HepG2 (cell line): ENCODE measurements at regions not wholly inside any gene's neighbourhood (a gene's known extent, or its start where the extent isn't known, plus 50 kb on each side); places are given as distances from the start of the nearest gene placed in this dataset.

Experiments
- ATAC-seq: fragments of 200-7000 bp; cut with Tn5 transposase; 3 replicates; pipeline ENCODE4 v1.9.1; 2020; ENCODE audit warnings: mild to moderate bottlenecking, moderate library complexity
- BruUV-seq: library from RNA; stranded (reverse); fragments of 400-500 nt; replicated peaks from 2 replicates; lab custom pipeline; 2021; lab: Mats Ljungman, UMichigan
- CTCF ChIA-PET: fragments of 300-600 bp; formaldehyde crosslinking; extraction: SDS; loops from one replicate; lab custom pipeline; 2021; ENCODE audit warnings: low total read pairs, inconsistent platforms, low intra/inter-chr PET ratio; lab: Yijun Ruan, JAX
- POLR2A ChIA-PET: fragments of 350-600 bp; sonication (Branson Sonifier 250); formaldehyde crosslinking; loops from one replicate; lab custom pipeline; 2020; ENCODE audit warnings: antibody characterized with exemption, inconsistent platforms; lab: Yijun Ruan, JAX
- DNase-seq: peaks from one replicate; pipeline ENCODE4 v3.0.0-alpha.2; 2015; ENCODE audit warnings: low spot score
- FAIRE-seq: peaks from 3 replicates; lab custom pipeline; 2011; peaks lifted over from hg19 to GRCh38; lab: Jason Lieb, UNC
- H2AFZ ChIP-seq: one replicate; pipeline ENCODE4 v1.6.1; 2011; ENCODE audit warnings: low read length, inconsistent platforms
- H3K27ac ChIP-seq: fragments of 300-600 bp; 3 replicates; pipeline ENCODE4 v1.8.0; 2011; ENCODE audit warnings: mixed run types, mild to moderate bottlenecking, mixed read lengths, low read length, inconsistent platforms; ENCODE audit not compliant: insufficient read depth; ENCODE audit errors: extremely low read length
- H3K27me3 ChIP-seq, 2 experiments: fragments of 200-600 bp in 1 of 2; 2 replicates in 1 of 2; 3 replicates in 1 of 2; pipeline versions ENCODE4 v1.6.0 to v1.8.0; 2011; ENCODE audit warnings: low read length in 2 of 2, mild to moderate bottlenecking in 2 of 2, moderate library complexity in 2 of 2, inconsistent platforms in 1 of 2; ENCODE audit not compliant: insufficient read depth in 2 of 2, control insufficient read depth in 1 of 2
- H3K36me3 ChIP-seq, 2 experiments: fragments of 200-600 bp in 1 of 2; replicated peaks in 1 of 2; 2 replicates in 1 of 2; 3 replicates in 1 of 2; pipeline versions ENCODE4 v1.5.1 to v1.8.0; 2011; ENCODE audit warnings: low read length in 2 of 2, inconsistent platforms in 1 of 2; ENCODE audit not compliant: insufficient read depth in 2 of 2, control insufficient read depth in 1 of 2
- H3K4me1 ChIP-seq: 2 replicates; pipeline ENCODE4 v1.5.1; 2012; ENCODE audit warnings: low read length, inconsistent platforms; ENCODE audit not compliant: insufficient read depth
- H3K4me2 ChIP-seq: 2 replicates; pipeline ENCODE4 v1.6.0; 2011; ENCODE audit warnings: low read depth, low read length, inconsistent platforms
- H3K4me3 ChIP-seq, 3 experiments: fragments of 200-600 bp in 1 of 3; sonication (generic), shearing (Covaris generic) in 1 of 3; replicated peaks in 1 of 3; 2 replicates each; pipeline ENCODE4 v1.5.1; 2011 to 2016; ENCODE audit warnings: low read length in 3 of 3, inconsistent platforms in 2 of 3, low read depth in 2 of 3, mild to moderate bottlenecking in 2 of 3, control low read depth in 1 of 3, mixed read lengths in 1 of 3; ENCODE audit not compliant: insufficient read depth in 1 of 3
- H3K79me2 ChIP-seq: one replicate; pipeline ENCODE4 v1.6.1; 2011; ENCODE audit warnings: low read length, inconsistent platforms; ENCODE audit not compliant: insufficient read depth
- H3K9ac ChIP-seq: 2 replicates; pipeline ENCODE4 v1.6.0; 2011; ENCODE audit warnings: mild to moderate bottlenecking, low read depth, low read length, inconsistent platforms; ENCODE audit not compliant: insufficient read depth
- H3K9me3 ChIP-seq: 2 replicates; pipeline ENCODE4 v1.5.1; 2012; ENCODE audit warnings: mild to moderate bottlenecking, low read length
- H4K20me1 ChIP-seq: 2 replicates; pipeline ENCODE4 v1.6.0; 2011; ENCODE audit warnings: inconsistent platforms, mild to moderate bottlenecking, low read length, moderate library complexity; ENCODE audit not compliant: insufficient read depth
- EHMT2 ChIP-seq: fragments of 200-600 bp; sonication (generic); IDR thresholded peaks from 2 replicates; pipeline ENCODE4 v1.7.0; 2017; ENCODE audit warnings: antibody characterized with exemption, low read depth, low read length, borderline replicate concordance
- ESRRA ChIP-seq: sonication (generic); formaldehyde crosslinking; IDR thresholded peaks from 2 replicates; pipeline ENCODE4 v1.5.1; 2020; ENCODE audit warnings: mild to moderate bottlenecking, low read depth, missing genetic modification reagents
- FOXM1 ChIP-seq: sonication (generic); formaldehyde crosslinking; IDR thresholded peaks from 2 replicates; pipeline ENCODE4 v1.5.0; 2020; ENCODE audit warnings: missing genetic modification reagents
- HNRNPUL1 ChIP-seq: fragments of 200-400 bp; formaldehyde crosslinking; IDR thresholded peaks from 2 replicates; pipeline ENCODE4 v1.6.1; 2017; ENCODE audit warnings: low read depth, mild to moderate bottlenecking, low read length, moderate library complexity
- KDM5A ChIP-seq: fragments of 200-600 bp; sonication (generic); IDR thresholded peaks from 2 replicates; pipeline ENCODE4 v1.7.0; 2018; ENCODE audit warnings: antibody characterized with exemption, mild to moderate bottlenecking, low read length, borderline replicate concordance
- NFE2 ChIP-seq: sonication (generic); formaldehyde crosslinking; IDR thresholded peaks from 2 replicates; pipeline ENCODE4 v1.4.0; 2020; ENCODE audit warnings: missing genetic modification reagents
- PAF1 ChIP-seq: IDR thresholded peaks from 2 replicates; pipeline ENCODE4 v1.6.1; 2016; ENCODE audit warnings: missing genetic modification reagents, missing compliant biosample characterization
- ZC3H4 ChIP-seq: sonication (generic); formaldehyde crosslinking; IDR thresholded peaks from 2 replicates; pipeline ENCODE4 v1.4.0; 2020; ENCODE audit warnings: missing genetic modification reagents, borderline replicate concordance
- ZNF121 ChIP-seq: sonication (generic); formaldehyde crosslinking; IDR thresholded peaks from 2 replicates; pipeline ENCODE4 v1.5.0; 2020; ENCODE audit warnings: mild to moderate bottlenecking, missing genetic modification reagents
- ZNF546 ChIP-seq: sonication (generic); formaldehyde crosslinking; conservative IDR thresholded peaks from 2 replicates; pipeline ENCODE4 v1.8.1; 2023; ENCODE audit warnings: mild to moderate bottlenecking, missing genetic modification reagents
- ZNF792 ChIP-seq: IDR thresholded peaks from 2 replicates; pipeline ENCODE4 v1.6.1; 2016
- WGBS: methylation state at CpG from one replicate; pipeline ENCODE4 v1.1.6; 2017; ENCODE audit warnings: low lambda C conversion rate; 5-methylcytosine and 5-hydroxymethylcytosine counted together
- in situ Hi-C: cut with HindIII; loops from 2 replicates; pipeline ENCODE4 v1.10.0; 2017; ENCODE audit warnings: low pct_unique_long_range_greater_than_20kb; ENCODE audit not compliant: extremely low pct_ligation_motif_present
- intact Hi-C: fragments of 100-400 bp; cut with micrococcal nuclease; formaldehyde crosslinking; loops from one replicate; pipeline ENCODE4 v1.10.0; 2022; ENCODE audit not compliant: unreplicated experiment
- TF ChIP-seq, protein P1 (sequence below): sonication (generic); formaldehyde crosslinking; IDR thresholded peaks from 2 replicates; pipeline ENCODE4 v1.4.0; 2020; ENCODE audit warnings: missing genetic modification reagents, borderline replicate concordance
- TF ChIP-seq, protein P2 (sequence below): sonication (generic); formaldehyde crosslinking; IDR thresholded peaks from 2 replicates; pipeline ENCODE4 v1.5.1; 2020; ENCODE audit warnings: missing genetic modification reagents, mild to moderate bottlenecking, borderline replicate concordance
- TF ChIP-seq, protein P3 (sequence below): sonication (generic); formaldehyde crosslinking; IDR thresholded peaks from 2 replicates; pipeline ENCODE4 v1.5.0; 2020; ENCODE audit warnings: missing genetic modification reagents
- TF ChIP-seq, protein P4 (sequence below): sonication (generic); formaldehyde crosslinking; IDR thresholded peaks from 2 replicates; pipeline ENCODE4 v1.4.0; 2020; ENCODE audit warnings: low read depth, mild to moderate bottlenecking, missing genetic modification reagents
- TF ChIP-seq, protein P5 (sequence below): sonication (generic); formaldehyde crosslinking; conservative IDR thresholded peaks from 2 replicates; pipeline ENCODE4 v1.4.0; 2020; ENCODE audit warnings: missing genetic modification reagents
- TF ChIP-seq, protein P6 (sequence below): conservative IDR thresholded peaks from 2 replicates; pipeline ENCODE4 v1.6.1; 2018; ENCODE audit warnings: missing genetic modification reagents

DNA sequence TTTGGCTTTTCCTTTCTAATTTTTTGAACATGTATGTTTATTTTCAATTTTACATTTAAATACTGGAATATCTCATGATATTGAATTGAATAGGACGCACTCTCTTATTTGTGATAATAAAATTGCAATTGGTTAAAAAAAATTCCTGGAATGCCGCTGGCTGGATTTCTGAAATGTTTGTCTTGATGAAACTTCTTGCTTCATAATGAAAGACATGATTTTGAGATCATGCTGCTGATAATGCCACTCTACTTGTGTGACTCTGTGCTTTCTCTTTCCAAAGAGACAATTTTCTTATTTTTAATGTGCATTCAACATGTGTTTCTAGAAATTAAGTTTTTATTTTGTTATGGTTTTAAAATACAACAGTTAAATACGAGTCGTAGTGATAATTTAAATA lies 465.7 kb upstream of the FAR2 start:
- H3K9ac ChIP-seq = no peak overlapping the region
- H3K9me3 ChIP-seq = 0 out of 2 replicates have a peak, but pooled peaks cover 3% of the 10 kb centered on the region
- in situ Hi-C loops (no loop called here), intact Hi-C loops (no loop called here)
- H4K20me1 ChIP-seq = no peaks in the 10 kb centered on the region
- 14% methylated on average over 4 of the region's 4 CpGs for whole genome bisulfite sequencing
- no peaks in the 10 kb centered on the region; a peak in 1 of 5 replicates for H3K27me3 ChIP-seq
- ChIA-PET POLR2A (no interaction called here), CTCF (no interaction called here)
- no TSS peak for BruUV-seq
- H3K4me1 ChIP-seq = no peaks in the 10 kb centered on the region
- no peak overlapping the region for H3K27ac ChIP-seq
- no peak overlapping the region for H3K4me3 ChIP-seq
- no peak for DNase-seq
- no peak for FAIRE-seq
- H2AFZ ChIP-seq = no peak overlapping the region
- H3K4me2 ChIP-seq = no peak overlapping the region
- no peak for ATAC-seq
- H3K36me3 ChIP-seq = no peaks in the 10 kb centered on the region
- H3K79me2 ChIP-seq = no peaks in the 10 kb centered on the region
- TF ChIP-seq, protein P1, sequence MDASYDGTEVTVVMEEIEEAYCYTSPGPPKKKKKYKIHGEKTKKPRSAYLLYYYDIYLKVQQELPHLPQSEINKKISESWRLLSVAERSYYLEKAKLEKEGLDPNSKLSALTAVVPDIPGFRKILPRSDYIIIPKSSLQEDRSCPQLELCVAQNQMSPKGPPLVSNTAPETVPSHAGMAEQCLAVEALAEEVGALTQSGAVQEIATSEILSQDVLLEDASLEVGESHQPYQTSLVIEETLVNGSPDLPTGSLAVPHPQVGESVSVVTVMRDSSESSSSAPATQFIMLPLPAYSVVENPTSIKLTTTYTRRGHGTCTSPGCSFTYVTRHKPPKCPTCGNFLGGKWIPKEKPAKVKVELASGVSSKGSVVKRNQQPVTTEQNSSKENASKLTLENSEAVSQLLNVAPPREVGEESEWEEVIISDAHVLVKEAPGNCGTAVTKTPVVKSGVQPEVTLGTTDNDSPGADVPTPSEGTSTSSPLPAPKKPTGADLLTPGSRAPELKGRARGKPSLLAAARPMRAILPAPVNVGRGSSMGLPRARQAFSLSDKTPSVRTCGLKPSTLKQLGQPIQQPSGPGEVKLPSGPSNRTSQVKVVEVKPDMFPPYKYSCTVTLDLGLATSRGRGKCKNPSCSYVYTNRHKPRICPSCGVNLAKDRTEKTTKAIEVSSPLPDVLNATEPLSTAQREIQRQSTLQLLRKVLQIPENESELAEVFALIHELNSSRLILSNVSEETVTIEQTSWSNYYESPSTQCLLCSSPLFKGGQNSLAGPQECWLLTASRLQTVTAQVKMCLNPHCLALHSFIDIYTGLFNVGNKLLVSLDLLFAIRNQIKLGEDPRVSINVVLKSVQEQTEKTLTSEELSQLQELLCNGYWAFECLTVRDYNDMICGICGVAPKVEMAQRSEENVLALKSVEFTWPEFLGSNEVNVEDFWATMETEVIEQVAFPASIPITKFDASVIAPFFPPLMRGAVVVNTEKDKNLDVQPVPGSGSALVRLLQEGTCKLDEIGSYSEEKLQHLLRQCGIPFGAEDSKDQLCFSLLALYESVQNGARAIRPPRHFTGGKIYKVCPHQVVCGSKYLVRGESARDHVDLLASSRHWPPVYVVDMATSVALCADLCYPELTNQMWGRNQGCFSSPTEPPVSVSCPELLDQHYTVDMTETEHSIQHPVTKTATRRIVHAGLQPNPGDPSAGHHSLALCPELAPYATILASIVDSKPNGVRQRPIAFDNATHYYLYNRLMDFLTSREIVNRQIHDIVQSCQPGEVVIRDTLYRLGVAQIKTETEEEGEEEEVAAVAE (CRISPR knock-in tag) = no peak
- TF ChIP-seq, protein P2, sequence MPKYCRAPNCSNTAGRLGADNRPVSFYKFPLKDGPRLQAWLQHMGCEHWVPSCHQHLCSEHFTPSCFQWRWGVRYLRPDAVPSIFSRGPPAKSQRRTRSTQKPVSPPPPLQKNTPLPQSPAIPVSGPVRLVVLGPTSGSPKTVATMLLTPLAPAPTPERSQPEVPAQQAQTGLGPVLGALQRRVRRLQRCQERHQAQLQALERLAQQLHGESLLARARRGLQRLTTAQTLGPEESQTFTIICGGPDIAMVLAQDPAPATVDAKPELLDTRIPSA (CRISPR knock-in tag) = no peak
- TF ChIP-seq NFE2 (CRISPR knock-in tag) (no peak), FOXM1 (no peak), ZNF121 (no peak), PAF1 (CRISPR knock-in tag) (no peak), ESRRA (CRISPR knock-in tag) (no peak), ZNF792 (CRISPR knock-in tag) (no peak), ZNF546 (CRISPR knock-in tag) (no peak), ZC3H4 (CRISPR knock-in tag) (no peak), HNRNPUL1 (no peak), EHMT2 (no peak), KDM5A (no peak)
- TF ChIP-seq, protein P3, sequence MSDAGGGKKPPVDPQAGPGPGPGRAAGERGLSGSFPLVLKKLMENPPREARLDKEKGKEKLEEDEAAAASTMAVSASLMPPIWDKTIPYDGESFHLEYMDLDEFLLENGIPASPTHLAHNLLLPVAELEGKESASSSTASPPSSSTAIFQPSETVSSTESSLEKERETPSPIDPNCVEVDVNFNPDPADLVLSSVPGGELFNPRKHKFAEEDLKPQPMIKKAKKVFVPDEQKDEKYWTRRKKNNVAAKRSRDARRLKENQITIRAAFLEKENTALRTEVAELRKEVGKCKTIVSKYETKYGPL = no peak
- TF ChIP-seq, protein P4, sequence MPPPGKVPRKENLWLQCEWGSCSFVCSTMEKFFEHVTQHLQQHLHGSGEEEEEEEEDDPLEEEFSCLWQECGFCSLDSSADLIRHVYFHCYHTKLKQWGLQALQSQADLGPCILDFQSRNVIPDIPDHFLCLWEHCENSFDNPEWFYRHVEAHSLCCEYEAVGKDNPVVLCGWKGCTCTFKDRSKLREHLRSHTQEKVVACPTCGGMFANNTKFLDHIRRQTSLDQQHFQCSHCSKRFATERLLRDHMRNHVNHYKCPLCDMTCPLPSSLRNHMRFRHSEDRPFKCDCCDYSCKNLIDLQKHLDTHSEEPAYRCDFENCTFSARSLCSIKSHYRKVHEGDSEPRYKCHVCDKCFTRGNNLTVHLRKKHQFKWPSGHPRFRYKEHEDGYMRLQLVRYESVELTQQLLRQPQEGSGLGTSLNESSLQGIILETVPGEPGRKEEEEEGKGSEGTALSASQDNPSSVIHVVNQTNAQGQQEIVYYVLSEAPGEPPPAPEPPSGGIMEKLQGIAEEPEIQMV = no peak
- TF ChIP-seq, protein P5, sequence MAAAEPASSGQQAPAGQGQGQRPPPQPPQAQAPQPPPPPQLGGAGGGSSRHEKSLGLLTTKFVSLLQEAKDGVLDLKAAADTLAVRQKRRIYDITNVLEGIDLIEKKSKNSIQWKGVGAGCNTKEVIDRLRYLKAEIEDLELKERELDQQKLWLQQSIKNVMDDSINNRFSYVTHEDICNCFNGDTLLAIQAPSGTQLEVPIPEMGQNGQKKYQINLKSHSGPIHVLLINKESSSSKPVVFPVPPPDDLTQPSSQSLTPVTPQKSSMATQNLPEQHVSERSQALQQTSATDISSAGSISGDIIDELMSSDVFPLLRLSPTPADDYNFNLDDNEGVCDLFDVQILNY = no peak
- TF ChIP-seq, protein P6, sequence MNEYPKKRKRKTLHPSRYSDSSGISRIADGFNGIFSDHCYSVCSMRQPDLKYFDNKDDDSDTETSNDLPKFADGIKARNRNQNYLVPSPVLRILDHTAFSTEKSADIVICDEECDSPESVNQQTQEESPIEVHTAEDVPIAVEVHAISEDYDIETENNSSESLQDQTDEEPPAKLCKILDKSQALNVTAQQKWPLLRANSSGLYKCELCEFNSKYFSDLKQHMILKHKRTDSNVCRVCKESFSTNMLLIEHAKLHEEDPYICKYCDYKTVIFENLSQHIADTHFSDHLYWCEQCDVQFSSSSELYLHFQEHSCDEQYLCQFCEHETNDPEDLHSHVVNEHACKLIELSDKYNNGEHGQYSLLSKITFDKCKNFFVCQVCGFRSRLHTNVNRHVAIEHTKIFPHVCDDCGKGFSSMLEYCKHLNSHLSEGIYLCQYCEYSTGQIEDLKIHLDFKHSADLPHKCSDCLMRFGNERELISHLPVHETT (CRISPR knock-in tag) = no peak
